Kidney epithelial cell (primary cell): ENCODE measurements at regions not wholly inside any gene's neighbourhood (a gene's known extent, or its start where the extent isn't known, plus 50 kb on each side); places are given as distances from the start of the nearest gene placed in this dataset.

ENCODE experiments used
- DNase-seq: peaks from one replicate; pipeline ENCODE4 v3.0.0-alpha.2; 2010; ENCODE audit warnings: low read depth
- H3K27me3 ChIP-seq: 2 replicates; pipeline ENCODE4 v1.6.0; 2011; ENCODE audit warnings: low read length; ENCODE audit not compliant: control insufficient read depth, insufficient read depth
- H3K36me3 ChIP-seq: 2 replicates; pipeline ENCODE4 v1.5.1; 2011; ENCODE audit warnings: low read length; ENCODE audit not compliant: control insufficient read depth, insufficient read depth
- H3K4me3 ChIP-seq: 2 replicates; pipeline ENCODE4 v1.5.1; 2011; ENCODE audit warnings: low read depth, mild to moderate bottlenecking, control low read depth, low read length
- TF ChIP-seq, protein P1 (sequence below): IDR thresholded peaks from 2 replicates; pipeline ENCODE4 v1.5.1; 2011; ENCODE audit warnings: mild to moderate bottlenecking, moderate library complexity, low read length, control low read depth, inconsistent platforms; ENCODE audit not compliant: insufficient read depth, poor library complexity, severe bottlenecking

DNA sequence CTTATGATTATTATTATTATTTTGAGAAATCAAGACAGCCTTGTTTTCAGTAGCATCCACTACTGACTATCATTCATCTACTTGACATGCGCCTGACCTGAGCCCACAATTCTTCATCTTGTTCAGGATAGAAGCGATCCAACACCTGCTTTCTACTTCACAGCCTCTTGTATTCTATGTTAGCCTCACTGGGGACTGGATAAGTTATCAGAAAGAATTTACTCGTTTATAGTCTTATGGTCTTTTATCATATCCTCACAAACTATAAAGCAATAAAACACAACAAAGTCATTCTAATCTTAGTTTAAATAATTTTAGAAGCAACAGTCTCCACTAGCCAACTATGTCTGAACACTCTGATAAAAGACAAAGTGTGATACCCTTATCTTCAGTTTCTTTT, 436.0 kb upstream of the ARGLU1 start:
- DNase-seq = no peak
- Histone ChIP-seq H3K36me3 (no peaks in the 10 kb centered on the region), H3K4me3 (no peak overlapping the region), H3K27me3 (no peaks in the 10 kb centered on the region)
- TF ChIP-seq, protein P1, sequence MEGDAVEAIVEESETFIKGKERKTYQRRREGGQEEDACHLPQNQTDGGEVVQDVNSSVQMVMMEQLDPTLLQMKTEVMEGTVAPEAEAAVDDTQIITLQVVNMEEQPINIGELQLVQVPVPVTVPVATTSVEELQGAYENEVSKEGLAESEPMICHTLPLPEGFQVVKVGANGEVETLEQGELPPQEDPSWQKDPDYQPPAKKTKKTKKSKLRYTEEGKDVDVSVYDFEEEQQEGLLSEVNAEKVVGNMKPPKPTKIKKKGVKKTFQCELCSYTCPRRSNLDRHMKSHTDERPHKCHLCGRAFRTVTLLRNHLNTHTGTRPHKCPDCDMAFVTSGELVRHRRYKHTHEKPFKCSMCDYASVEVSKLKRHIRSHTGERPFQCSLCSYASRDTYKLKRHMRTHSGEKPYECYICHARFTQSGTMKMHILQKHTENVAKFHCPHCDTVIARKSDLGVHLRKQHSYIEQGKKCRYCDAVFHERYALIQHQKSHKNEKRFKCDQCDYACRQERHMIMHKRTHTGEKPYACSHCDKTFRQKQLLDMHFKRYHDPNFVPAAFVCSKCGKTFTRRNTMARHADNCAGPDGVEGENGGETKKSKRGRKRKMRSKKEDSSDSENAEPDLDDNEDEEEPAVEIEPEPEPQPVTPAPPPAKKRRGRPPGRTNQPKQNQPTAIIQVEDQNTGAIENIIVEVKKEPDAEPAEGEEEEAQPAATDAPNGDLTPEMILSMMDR = no peak

DNA sequence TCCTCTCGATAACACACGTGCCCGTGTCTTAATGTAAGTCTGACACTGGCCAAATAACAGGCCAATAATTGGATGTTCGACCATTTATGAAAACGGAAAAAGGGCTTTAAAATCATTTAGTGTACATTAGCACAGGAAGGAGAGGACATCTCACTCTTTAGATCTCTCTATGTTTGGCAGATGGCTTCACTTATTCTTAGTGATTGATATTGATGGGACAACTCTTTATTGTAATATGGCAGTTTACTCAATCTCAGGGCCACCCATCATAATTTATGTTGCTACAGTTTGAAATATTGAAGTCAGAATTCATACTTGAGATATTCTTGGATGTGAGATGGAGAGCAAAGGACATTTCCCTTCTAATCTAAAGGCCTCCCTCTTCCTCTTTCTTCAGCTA, 430.7 kb upstream of the ARGLU1 start:
- DNase-seq = no peak
- Histone ChIP-seq H3K27me3 (no peaks in the 10 kb centered on the region), H3K36me3 (no peaks in the 10 kb centered on the region), H3K4me3 (no peak overlapping the region)
- TF ChIP-seq, protein P1 = no peak

DNA sequence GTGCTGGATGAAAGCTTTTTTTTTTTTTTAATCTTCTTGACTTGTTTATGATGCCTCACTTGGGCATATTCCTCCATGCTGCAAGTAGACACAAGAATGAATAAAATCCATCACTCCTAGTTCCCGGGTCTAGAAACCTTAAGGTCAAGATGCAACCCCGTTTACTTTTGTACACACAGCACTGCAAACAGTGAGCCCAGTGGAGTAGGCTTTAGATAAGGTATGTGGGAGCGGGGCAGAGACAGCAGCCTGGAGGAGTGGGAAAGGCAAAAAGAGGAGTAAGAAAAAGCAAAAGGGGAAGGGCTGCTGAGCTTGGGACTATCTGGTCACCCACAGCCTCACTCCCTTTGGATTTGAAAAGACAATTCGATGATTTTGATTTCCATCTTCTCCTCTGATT, 429.8 kb upstream of the ARGLU1 start:
- Histone ChIP-seq H3K4me3 (no peak overlapping the region), H3K27me3 (no peaks in the 10 kb centered on the region), H3K36me3 (no peaks in the 10 kb centered on the region)
- TF ChIP-seq, protein P1 = no peak
- DNase-seq = no peak

DNA sequence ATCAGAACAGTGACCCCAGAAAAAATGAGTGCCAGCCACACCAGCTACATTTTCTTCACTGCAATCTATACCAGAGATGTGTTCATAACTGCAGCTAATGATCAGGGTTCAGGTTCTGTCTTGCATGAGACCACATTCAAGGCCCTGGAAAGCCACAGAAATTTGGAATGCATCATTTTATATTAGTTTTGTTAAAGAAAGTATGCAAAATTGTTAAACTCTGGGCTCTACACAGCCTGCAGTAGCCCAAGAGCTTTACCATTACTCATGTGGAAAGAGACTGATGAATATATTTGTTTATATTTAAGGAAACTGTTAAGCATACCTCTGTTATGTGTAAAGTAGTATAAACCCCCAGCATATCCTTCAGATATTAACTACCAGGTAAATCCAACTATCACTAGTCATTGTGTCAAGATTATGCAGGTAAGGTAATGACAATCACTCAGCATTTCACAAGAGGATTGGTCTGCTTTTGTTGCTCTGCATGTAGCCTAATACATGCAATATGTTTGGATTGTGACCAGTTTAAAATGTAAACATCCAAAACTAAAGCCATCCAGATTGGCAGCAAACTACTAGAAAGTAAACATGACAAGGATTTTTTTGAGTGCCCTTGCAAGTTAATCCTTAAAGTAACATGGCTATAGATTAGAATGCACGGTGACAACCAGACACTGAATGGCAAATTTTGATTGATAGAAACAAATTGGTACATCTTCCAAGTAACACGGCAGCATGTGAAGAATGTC, 429.1 kb upstream of the ARGLU1 start:
- Histone ChIP-seq H3K27me3 (no peaks in the 10 kb centered on the region), H3K4me3 (no peak overlapping the region), H3K36me3 (no peaks in the 10 kb centered on the region)
- TF ChIP-seq, protein P1 = no peak
- DNase-seq = no peak

DNA sequence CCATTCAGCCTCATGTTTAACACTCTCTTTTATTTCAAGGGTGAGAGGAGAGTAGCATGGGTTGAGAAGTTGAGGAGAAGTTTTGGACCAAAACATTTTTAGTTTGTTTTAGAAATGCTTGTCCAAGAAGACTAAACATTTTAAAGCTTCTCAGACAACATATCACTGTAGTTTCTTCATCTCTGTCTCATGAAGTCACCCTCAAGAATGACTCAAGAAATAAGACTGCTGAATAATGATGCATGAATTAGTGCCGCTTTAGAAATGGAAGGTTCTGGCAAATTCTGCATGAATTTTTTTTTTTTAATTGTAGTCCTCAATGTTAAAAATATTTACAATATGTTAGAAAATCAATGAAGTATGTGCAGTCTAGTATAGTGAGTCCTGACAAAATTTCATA, 422.7 kb upstream of the ARGLU1 start:
- no peak for DNase-seq
- H3K36me3 ChIP-seq = no peaks in the 10 kb centered on the region
- H3K27me3 ChIP-seq = no peaks in the 10 kb centered on the region
- H3K4me3 ChIP-seq = no peak overlapping the region
- TF ChIP-seq, protein P1 = no peak

DNA sequence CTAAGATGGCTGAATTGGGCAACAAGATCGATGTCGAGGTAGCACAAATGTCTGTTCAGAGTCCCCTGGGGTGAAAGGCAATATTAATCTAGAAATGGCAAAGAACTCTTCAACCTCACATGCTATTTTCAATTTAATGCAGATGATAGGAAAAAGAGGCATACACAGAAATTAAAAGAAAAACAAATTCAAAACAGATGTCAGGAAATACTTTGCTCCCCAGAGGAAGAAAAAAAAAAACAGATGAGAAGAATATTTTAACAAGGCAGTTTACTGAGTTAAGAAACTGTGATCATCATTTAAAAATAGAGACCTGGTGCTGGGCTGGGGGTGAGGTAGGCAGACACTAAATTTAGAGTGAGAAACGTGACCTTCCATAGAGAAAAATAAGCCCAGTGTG, 421.9 kb upstream of the ARGLU1 start:
- Histone ChIP-seq H3K36me3 (no peaks in the 10 kb centered on the region), H3K4me3 (no peak overlapping the region), H3K27me3 (no peaks in the 10 kb centered on the region)
- DNase-seq = no peak
- TF ChIP-seq, protein P1 = no peak
